ENCODE measurements at regions not wholly inside any gene's neighbourhood (a gene's known extent, or its start where the extent isn't known, plus 50 kb on each side); places are given as distances from the start of the nearest gene placed in this dataset.

DNA sequence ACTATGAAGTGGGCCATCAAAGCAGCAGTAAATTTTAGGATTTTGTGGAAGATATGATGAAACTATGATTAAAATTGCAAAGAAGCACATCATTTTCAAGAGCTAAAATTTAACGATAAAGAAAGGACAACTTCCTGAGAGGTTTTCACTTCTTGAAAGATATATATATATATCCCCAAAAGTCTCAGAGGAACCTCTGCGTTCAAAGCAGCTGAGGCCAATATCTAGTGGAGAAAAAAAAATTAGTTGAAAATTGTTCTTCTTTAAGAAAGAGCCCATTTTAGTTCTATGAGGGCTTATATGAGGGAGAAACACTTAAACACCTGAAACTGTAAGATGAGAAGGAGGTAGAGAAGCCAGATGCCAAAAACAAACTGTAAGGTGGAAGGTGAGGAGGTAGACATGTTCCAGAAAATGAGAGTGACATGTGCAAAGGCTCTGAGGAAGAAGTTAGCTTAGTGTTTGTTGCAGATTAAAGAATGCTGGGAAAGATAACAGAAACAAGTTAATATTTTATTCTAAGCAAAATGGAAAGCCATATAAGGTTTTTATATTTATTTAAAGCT is 72.9 kb upstream of the VRK2 start:
- DNase-seq, result no peak
- Mint-ChIP-seq H3K9me3 (peaks cover 2% of the 10 kb centered on the region), H3K27me3 (ENCODE audit: low read depth) (no peaks in the 10 kb centered on the region)

DNA sequence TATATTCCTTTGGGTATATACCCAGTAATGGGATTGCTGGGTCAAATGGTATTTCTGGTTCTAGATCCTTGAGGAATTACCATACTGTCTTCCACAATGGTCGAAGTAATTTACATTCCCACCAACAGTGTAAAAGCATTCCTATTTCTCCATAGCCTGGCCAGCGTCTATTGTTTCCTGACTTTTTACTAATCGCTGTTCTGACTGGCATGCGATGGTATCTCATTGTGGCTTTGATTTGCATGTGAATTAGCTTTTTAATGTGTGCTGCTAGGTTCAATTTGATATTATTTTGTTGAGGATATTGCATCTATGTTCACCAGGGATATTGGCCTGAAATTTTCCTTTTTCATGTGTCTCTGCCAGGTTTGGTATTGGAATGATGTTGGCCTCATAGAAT is 67.4 kb upstream of the VRK2 start:
- DNase-seq (no peak), ATAC-seq (no peak)
- peaks cover 3% of the 10 kb centered on the region for H3K36me3 Mint-ChIP-seq (ENCODE audit: insufficient read depth)
- H3K4me1 Mint-ChIP-seq (ENCODE audit: low read depth), result no peaks in the 10 kb centered on the region
- H3K4me3 Mint-ChIP-seq, result no peak overlapping the region
- H3K27me3 Mint-ChIP-seq (ENCODE audit: low read depth), result peaks cover 2% of the 10 kb centered on the region
- H3K9me3 Mint-ChIP-seq, result peaks cover 8% of the 10 kb centered on the region

More for the DNA sequence above, 72.9 kb upstream of the VRK2 start:
- ATAC-seq, result no peak
- Mint-ChIP-seq H3K4me1 (ENCODE audit: low read depth) (no peaks in the 10 kb centered on the region), H3K4me3 (no peak overlapping the region), H3K36me3 (ENCODE audit: insufficient read depth) (no peaks in the 10 kb centered on the region)

DNA sequence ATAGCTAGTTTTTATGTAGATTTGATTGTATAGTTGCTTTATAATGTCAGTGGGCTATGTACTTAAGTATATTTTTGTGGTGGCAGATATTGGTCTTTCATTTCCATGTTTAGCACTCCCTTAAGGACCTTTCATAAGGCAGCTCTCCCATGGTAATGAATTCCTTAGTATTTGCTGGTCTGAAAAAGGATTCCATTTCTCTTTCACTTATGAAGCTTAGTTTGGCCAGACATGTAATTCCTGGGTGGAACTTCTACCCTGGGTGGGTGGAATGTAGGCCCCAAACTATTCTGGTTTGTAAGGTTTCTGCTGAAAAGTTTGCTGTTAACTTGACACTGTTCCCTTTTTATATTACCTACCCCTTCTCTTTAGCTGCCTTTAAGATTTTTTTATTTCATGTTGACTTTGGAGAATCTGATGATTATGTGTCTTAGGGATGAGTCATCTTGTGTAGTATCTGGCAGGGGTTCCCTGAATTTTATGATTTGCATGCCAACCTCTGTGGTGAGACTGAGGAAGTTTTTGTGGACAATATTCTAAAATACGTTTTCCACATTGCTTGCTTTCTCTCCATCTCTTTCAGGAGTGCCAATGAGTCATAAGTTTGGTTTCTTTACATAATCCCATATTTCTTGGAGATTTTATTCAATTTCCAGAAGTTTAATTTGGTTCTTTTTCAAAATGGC is 65.4 kb upstream of the VRK2 start:
- DNase-seq (no peak), ATAC-seq (no peak)
- Mint-ChIP-seq H3K4me3 (no peak overlapping the region), H3K4me1 (ENCODE audit: low read depth) (no peaks in the 10 kb centered on the region), H3K9me3 (peaks cover 8% of the 10 kb centered on the region), H3K36me3 (ENCODE audit: insufficient read depth) (peaks cover 3% of the 10 kb centered on the region), H3K27me3 (ENCODE audit: low read depth) (peaks cover 2% of the 10 kb centered on the region)

DNA sequence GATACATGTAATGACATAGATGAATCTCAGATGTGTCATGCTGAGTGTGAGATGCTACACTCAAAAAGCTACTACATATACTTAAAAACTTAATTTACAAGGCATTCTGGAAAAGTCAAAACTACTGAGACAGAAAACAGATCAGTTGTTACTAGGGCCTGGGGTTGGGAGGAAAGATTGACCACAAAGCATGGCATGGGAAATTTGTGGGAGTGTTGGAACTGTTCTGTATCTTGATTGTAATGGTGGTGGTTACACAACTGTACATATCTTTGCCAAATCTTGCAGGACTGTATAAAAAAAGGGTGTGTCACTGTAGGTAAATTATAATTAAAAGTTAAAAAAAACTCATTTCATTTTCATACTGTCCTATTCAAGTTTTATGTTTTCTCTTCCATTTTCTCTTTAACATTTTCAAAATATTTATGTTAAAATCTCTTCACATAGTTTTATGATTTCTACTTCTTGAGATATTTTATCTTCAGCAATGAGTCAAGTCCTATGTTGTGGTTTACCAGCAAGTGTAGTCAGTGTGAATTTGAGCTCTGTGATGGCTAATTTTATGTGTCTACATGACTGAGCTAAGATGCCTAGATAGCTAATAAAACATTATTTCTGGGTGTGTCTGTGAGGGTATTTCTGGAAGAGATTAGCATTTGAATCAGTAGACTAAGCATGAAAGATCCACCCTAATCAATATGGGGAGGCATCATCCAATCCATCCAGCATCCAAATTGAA is 58.6 kb upstream of the VRK2 start:
- H3K4me1 Mint-ChIP-seq (ENCODE audit: low read depth), result no peaks in the 10 kb centered on the region
- no peak for ATAC-seq

DNA sequence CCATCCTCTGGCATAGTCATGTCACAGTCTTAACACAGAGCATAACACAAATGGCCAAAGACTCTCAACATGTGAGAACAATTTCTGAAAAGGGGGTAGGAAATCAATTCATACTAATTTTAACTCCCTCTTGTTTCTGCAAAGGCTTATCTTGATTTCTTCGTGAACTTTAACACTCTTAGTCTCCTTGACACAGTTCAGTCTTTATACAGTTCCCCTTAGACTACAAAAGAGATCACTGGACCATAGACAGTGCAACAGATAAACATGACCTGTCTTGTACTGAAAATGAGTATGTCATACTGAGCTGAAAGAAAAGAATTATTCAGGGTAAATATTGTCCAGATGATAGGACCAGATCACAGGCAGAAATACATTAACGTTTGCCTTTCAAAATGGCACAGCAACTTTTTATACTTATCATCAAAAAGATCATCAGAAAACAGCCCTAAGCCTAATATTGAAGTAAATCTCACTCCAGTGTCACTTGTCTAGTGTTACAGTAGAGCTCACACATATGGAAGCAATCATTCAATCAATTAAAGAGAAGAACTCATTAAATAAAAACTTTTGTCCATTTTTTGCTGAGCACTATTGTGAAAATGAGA is 56.4 kb upstream of the VRK2 start:
- Mint-ChIP-seq H3K4me3 (no peak overlapping the region), H3K27me3 (ENCODE audit: low read depth) (no peaks in the 10 kb centered on the region), H3K4me1 (ENCODE audit: low read depth) (no peaks in the 10 kb centered on the region), H3K9me3 (no peaks in the 10 kb centered on the region), H3K36me3 (ENCODE audit: insufficient read depth) (no peaks in the 10 kb centered on the region)
- ATAC-seq (no peak), DNase-seq (no peak)

More for the DNA sequence above, 58.6 kb upstream of the VRK2 start:
- Mint-ChIP-seq H3K9me3 (no peaks in the 10 kb centered on the region), H3K36me3 (ENCODE audit: insufficient read depth) (peaks cover 2% of the 10 kb centered on the region), H3K27me3 (ENCODE audit: low read depth) (peaks cover under 1% of the 10 kb centered on the region), H3K4me3 (no peak overlapping the region)
- DNase-seq, result no peak

All from activated T-cell treated with anti-CD3 and anti-CD28 coated beads, Interleukin-2, amount 50 U/mL, for 4 hours (primary cell).